NB4 (cell line): ENCODE measurements at regions not wholly inside any gene's neighbourhood (a gene's known extent, or its start where the extent isn't known, plus 50 kb on each side); places are given as distances from the start of the nearest gene placed in this dataset.

Experiments
- DNase-seq: peaks from one replicate; pipeline ENCODE4 v3.0.0; 2010; ENCODE audit warnings: low read depth
- H3K4me3 ChIP-seq: one replicate; pipeline ENCODE4 v1.5.1; 2011; ENCODE audit warnings: mild to moderate bottlenecking, low read depth, low read length, moderate library complexity
- MYC ChIP-seq: IDR thresholded peaks from 2 replicates; pipeline ENCODE4 v1.6.1; 2011; ENCODE audit warnings: low read depth, low read length
- POLR2A ChIP-seq: IDR thresholded peaks from 2 replicates; pipeline ENCODE4 v1.6.1; 2011; ENCODE audit warnings: mild to moderate bottlenecking; ENCODE audit not compliant: insufficient read length; ENCODE audit errors: extremely low read depth
- TF ChIP-seq, protein P1 (sequence below): IDR thresholded peaks from one replicate; pipeline ENCODE4 v1.5.1; 2012; ENCODE audit warnings: low read depth, low read length
- TF ChIP-seq, protein P2 (sequence below): IDR thresholded peaks from 2 replicates; pipeline ENCODE4 v1.6.1; 2011; ENCODE audit warnings: low read depth, low read length

DNA sequence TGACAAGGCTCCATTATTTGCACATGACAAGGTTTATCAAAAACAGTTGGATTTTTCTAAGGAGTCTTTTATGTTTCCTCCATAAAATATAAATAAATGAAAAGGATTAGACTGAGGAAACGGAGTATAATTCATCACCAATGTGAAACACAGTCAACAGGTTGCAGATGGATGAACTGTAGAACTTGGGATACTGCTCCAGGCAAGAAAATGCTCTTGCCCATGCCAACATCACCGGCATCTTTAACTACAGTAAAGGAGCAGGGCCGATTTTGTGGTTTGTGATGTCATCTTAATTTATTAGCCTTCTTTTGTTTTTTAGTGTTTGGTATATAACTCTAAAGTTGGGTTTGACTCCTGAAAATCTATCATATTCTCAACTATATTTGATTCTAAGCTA is 577.3 kb downstream of the EPHA4 start:
- DNase-seq, result no peak
- TF ChIP-seq, protein P1, sequence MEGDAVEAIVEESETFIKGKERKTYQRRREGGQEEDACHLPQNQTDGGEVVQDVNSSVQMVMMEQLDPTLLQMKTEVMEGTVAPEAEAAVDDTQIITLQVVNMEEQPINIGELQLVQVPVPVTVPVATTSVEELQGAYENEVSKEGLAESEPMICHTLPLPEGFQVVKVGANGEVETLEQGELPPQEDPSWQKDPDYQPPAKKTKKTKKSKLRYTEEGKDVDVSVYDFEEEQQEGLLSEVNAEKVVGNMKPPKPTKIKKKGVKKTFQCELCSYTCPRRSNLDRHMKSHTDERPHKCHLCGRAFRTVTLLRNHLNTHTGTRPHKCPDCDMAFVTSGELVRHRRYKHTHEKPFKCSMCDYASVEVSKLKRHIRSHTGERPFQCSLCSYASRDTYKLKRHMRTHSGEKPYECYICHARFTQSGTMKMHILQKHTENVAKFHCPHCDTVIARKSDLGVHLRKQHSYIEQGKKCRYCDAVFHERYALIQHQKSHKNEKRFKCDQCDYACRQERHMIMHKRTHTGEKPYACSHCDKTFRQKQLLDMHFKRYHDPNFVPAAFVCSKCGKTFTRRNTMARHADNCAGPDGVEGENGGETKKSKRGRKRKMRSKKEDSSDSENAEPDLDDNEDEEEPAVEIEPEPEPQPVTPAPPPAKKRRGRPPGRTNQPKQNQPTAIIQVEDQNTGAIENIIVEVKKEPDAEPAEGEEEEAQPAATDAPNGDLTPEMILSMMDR, result no peak
- TF ChIP-seq MYC (no peak), POLR2A (no peak)
- TF ChIP-seq, protein P2, sequence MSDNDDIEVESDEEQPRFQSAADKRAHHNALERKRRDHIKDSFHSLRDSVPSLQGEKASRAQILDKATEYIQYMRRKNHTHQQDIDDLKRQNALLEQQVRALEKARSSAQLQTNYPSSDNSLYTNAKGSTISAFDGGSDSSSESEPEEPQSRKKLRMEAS, result no peak
- H3K4me3 ChIP-seq, result no peak overlapping the region

DNA sequence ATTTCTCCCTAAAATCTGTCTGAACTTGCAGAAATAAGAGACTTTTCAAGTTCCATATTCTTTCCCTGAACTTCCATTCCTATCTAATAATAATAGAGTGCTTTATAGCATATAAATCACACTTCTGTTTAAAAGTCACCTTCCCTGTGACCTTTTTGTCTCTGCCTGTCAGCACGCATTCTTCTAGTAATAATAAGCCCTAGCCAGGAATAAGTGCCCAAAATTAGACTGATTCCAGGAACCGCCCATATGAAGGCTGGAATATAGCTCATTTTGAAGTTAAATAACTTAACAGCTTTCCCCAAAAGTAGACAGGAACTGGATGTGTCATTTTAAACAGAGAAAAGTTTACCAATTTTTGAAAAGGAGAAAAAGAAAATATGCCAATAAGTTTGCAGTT is 576.5 kb downstream of the EPHA4 start:
- TF ChIP-seq, protein P1, result no peak
- no peak for TF ChIP-seq MYC
- no peak for TF ChIP-seq POLR2A
- no peak for DNase-seq

DNA sequence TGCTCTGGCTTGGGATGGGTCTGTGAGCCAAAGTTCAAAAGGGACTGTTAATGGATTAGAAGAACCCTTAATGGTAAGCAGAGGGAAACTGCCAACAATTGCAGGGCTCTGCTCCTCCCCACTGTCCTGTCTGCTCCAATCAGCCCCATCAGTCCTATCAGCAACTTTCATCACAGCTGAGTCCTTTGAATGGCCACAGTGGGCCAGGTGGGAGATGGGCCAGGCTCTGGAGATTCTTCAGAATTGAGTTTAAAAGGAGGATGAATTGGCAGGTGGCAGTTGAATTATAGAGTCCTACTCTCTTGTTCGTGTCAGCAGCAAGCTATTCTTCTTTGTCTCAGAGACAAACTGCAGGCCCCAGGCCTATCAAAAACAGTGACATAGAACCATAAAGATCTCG is 573.9 kb downstream of the EPHA4 start:
- DNase-seq, result no peak
- H3K4me3 ChIP-seq, result no peak overlapping the region
- TF ChIP-seq MYC (no peak), POLR2A (no peak)
- TF ChIP-seq, protein P1, result no peak
- TF ChIP-seq, protein P2, result no peak

More for the DNA sequence above, 576.5 kb downstream of the EPHA4 start:
- H3K4me3 ChIP-seq, result no peak overlapping the region

DNA sequence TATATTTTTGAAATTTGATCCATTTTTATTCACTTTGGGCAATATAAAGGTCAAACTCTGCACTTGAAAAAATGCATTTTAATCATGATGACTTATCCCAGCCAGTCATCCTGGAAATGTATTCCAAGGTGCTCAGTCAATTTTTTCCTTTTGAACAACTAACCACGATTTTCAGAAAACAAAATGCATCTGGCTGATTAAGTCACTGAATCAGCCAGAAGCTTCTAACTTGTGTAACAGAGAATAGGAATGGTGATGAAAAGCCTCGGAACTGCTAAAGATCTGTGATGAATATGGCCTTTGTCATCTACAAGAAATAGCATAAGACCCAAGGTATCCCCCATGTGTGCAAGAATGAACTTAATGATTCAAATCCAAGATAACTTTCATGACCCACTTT is 572.7 kb downstream of the EPHA4 start:
- DNase-seq, result no peak
- no peak overlapping the region for H3K4me3 ChIP-seq
- TF ChIP-seq, protein P2, result no peak
- TF ChIP-seq, protein P1, result no peak
- TF ChIP-seq MYC (no peak), POLR2A (no peak)

DNA sequence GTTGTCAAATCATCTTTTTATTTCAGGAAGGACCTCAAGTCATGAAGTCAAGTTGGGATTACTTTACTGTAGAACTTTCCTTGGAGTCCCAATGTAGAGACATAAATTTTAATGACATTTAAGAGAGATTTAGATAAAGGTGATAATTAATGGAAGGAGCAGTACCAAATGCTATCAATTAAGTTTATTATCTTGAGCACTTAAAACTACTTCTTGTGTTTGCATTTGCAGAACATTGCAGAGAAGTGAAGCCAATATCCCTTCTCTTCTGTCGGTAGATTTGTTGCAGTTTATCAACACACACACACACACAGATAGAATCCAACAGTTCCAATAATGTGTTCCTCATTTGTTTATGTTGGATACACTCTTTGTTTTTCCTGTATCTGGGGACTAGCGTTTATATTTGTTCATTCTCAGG is 570.7 kb downstream of the EPHA4 start:
- DNase-seq, result no peak
- no peak overlapping the region for H3K4me3 ChIP-seq
- TF ChIP-seq, protein P1, result no peak
- TF ChIP-seq, protein P2, result no peak
- TF ChIP-seq POLR2A, result no peak
- no peak for TF ChIP-seq MYC

DNA sequence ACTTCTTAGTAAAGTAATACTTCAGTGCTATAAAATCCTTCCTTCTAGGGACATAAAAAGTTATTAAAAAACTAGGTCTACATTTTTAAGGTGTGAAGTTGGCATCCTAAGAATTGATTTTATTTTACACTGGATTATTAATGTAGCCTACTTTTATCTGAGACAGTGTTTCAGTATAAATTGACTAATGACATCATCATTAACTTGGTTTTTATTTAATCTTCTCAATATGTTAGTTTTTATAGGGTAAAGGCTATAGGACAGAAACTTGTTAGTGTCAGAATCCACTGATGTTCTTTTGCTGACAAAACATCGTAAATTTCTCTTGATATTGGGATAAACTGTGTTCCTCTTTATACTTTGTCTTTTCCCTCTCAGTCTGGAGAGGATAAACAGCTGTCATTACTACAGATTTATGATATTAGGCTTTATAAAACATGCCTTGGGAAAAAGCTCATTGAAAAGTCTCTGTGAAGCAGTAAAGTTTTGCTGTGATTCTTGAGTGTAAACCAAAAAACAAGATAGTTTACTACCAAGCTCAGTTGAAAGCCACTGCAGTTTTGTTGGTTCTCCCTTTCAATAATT is 569.9 kb downstream of the EPHA4 start:
- no peak for DNase-seq
- no peak for TF ChIP-seq MYC
- no peak overlapping the region for H3K4me3 ChIP-seq
